Kidney tubule cell (primary cell): ENCODE measurements at regions not wholly inside any gene's neighbourhood (a gene's known extent, or its start where the extent isn't known, plus 50 kb on each side); places are given as distances from the start of the nearest gene placed in this dataset.
A peak's percentile ranks its signal among the peaks of the same experiment; 100 is the strongest.

Experiments used
- DNase-seq: peaks from one replicate; pipeline ENCODE4 v3.0.0-alpha.2; 2018; ENCODE audit warnings: low spot score

GRCh38 chr4:144202081-144202480, 61.6 kb upstream of the GYPA start:
- no peak for DNase-seq

GRCh38 chr4:144203155-144203554, 62.6 kb upstream of the GYPA start:
- DNase-seq = no peak

GRCh38 chr4:144204431-144204830, 63.9 kb upstream of the GYPA start:
- no peak for DNase-seq

- DNase-seq = no peak
Observed at GRCh38 chr4:144206711-144207110, 66.2 kb upstream of the GYPA start.

- no peak for DNase-seq
Observed at GRCh38 chr4:144208074-144208473, 67.6 kb upstream of the GYPA start.

GRCh38 chr4:144209491-144209890, 69.0 kb upstream of the GYPA start:
- DNase-seq = no peak

GRCh38 chr4:144213371-144213770, 72.9 kb upstream of the GYPA start:
- no peak for DNase-seq

GRCh38 chr4:144223149-144223548, 82.6 kb upstream of the GYPA start:
- DNase-seq = no peak

- no peak for DNase-seq
Observed at GRCh38 chr4:144223661-144224060, 83.1 kb upstream of the GYPA start.

GRCh38 chr4:144259285-144259684, 118.8 kb upstream of the GYPA start:
- no peak for DNase-seq

GRCh38 chr4:144267084-144267483, 126.6 kb upstream of the GYPA start:
- DNase-seq = no peak

- DNase-seq = no peak
Observed at GRCh38 chr4:144280688-144281087, 140.2 kb upstream of the GYPA start.

- DNase-seq = no peak
Observed at GRCh38 chr4:144283526-144283925, 143.0 kb upstream of the GYPA start.

GRCh38 chr4:144284026-144284425, 143.5 kb upstream of the GYPA start:
- DNase-seq = no peak

- DNase-seq = peak; percentile 46
Observed at GRCh38 chr4:144288011-144288903, 147.7 kb upstream of the GYPA start.

- no peak for DNase-seq
Observed at GRCh38 chr4:144289667-144290428, 149.3 kb upstream of the GYPA start.

- no peak for DNase-seq
Observed at GRCh38 chr4:144291164-144291563, 150.6 kb upstream of the GYPA start.

GRCh38 chr4:144294211-144294610, 153.7 kb upstream of the GYPA start:
- DNase-seq = no peak

- DNase-seq = peak; percentile 50
Observed at GRCh38 chr4:144295286-144295995, 154.9 kb upstream of the GYPA start.

- peak; percentile 6 for DNase-seq
Observed at GRCh38 chr4:144296941-144297340, 156.4 kb upstream of the GYPA start.

- no peak for DNase-seq
Observed at GRCh38 chr4:144298519-144298918, 158.0 kb upstream of the GYPA start.

- DNase-seq = no peak
Observed at GRCh38 chr4:144300616-144301015, 160.1 kb upstream of the GYPA start.
